NT2/D1 (cell line): ENCODE measurements at regions not wholly inside any gene's neighbourhood (a gene's known extent, or its start where the extent isn't known, plus 50 kb on each side); places are given as distances from the start of the nearest gene placed in this dataset.

ENCODE experiments used
- SUZ12 ChIP-seq: IDR thresholded peaks from 2 replicates; pipeline ENCODE4 v1.6.1; 2011; ENCODE audit not compliant: insufficient read length, insufficient read depth; ENCODE audit errors: extremely low read depth
- YY1 ChIP-seq: IDR thresholded peaks from 2 replicates; pipeline ENCODE4 v1.6.1; 2011; ENCODE audit not compliant: insufficient read length, insufficient read depth
- ZNF274 ChIP-seq: IDR thresholded peaks from 2 replicates; pipeline ENCODE4 v1.6.1; 2011; ENCODE audit warnings: mild to moderate bottlenecking, low read depth, low read length

DNA sequence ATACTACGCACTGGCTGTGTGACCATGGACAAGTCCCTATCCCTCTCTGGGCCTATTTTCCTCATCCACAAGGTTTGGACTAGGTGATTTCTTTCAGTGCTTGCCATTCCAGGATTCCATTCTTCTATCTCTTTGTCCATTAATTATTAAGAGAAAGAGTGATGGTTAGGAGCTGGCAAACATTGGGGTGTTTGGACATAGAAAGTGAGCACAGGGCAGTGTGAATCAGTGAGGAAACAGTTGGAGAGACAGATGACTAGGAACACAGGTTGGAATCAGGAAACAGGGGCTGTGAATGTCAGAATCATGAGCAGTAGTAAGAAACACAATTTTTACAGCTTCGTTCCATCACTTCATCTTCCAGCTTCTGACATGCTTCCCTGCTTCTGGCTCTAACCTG lies 211.8 kb downstream of the INSC start:
- TF ChIP-seq YY1 (no peak), ZNF274 (no peak), SUZ12 (no peak)
